NCI-H1417 treated with DMSO at 0.1 percent for 48 hours (cell line): ENCODE measurements at regions not wholly inside any gene's neighbourhood (a gene's known extent, or its start where the extent isn't known, plus 50 kb on each side); places are given as distances from the start of the nearest gene placed in this dataset.

Experiments used
- DNase-seq: peaks from one replicate; lab custom pipeline; 2025; lab: John Stamatoyannopoulos, UW

GRCh38 chr14:86521031-86521730 is 991.2 kb downstream of the FLRT2 start:
- no peak for DNase-seq

- DNase-seq: no peak
Observed at GRCh38 chr14:86518298-86518697, 988.4 kb downstream of the FLRT2 start.

- DNase-seq: no peak
Observed at GRCh38 chr14:86515195-86515594, 985.3 kb downstream of the FLRT2 start.

- DNase-seq: no peak
Observed at GRCh38 chr14:86513564-86513963, 983.6 kb downstream of the FLRT2 start.

DNA sequence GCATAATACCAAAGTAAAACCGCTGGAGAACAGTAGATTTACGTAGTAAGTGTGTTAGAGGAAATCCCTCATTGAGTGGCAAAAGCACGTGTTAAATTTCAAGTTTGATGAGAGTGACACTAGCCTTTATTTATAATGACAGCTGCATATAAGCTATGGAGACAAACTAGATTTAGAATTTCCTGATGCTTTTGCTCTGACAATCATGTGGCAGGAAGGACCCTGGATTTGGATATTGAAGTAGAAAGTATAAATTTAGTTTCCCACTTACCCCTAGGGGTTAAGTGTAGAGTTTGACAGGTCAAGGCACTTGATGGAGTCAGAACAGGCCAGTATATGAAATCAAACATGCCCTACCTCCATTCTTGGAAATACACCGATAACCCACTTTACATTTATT is 983.1 kb downstream of the FLRT2 start:
- DNase-seq: no peak

GRCh38 chr14:86510491-86510890 is 980.5 kb downstream of the FLRT2 start:
- no peak for DNase-seq

- DNase-seq: no peak
Observed at GRCh38 chr14:86505808-86506207, 975.9 kb downstream of the FLRT2 start.

DNA sequence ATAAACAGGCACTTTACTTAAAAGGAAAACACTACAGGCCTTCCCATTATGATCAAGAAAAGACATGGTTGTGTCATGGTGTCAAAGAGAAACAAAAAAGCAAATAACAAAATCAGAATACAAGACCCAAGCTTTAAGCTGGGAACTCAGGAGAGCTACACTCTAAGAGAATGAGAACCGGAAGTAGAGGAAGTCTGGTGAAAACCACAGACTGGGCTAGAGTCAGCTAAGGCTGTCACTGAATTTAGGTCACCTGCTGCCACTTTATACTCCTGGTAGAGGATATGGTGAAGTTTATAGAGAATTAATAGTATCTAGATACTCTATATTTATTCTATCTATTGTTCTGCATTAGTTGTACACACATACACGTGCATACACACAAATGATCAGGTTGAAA is 971.7 kb downstream of the FLRT2 start:
- no peak for DNase-seq

- peak; percentile 14 for DNase-seq
Observed at GRCh38 chr14:86491743-86492142, 961.8 kb downstream of the FLRT2 start.

DNA sequence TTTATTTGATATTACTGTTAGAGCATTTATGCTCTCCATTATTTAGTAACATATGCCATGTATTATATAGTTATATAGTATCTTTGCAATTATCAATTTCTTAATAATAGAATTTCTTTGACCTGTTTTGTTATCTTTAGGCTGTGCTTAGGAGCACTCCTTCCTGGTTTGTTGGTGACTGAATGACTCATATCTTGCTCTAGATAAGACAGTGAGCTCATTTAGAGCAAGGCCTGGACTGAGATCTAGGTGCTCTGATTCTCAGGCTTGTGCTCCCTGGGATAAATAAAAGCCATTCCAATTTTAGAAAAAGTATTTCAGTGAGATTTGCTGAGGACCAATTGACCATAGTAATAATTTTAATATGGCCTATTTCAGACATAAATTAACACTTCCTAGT is 951.2 kb downstream of the FLRT2 start:
- no peak for DNase-seq

DNA sequence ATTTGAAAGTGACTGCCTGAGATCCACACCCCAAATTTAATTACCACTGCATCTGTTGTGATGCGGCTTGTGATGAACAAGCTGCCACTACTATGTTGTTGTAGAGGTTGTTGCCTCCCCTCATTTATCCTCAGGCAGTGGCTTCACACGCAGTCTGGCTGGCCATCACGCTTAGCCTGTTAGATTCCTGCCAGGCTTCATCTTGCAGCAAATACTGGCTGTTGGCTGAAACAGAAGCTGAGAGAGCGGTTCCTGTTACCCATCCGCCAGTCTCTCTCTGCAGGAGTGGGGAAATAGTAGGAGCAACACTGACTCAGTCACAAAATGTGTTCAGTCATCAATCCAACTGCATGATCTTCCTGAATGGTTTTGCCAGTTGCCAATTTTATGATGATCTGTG is 934.4 kb downstream of the FLRT2 start:
- DNase-seq: no peak

- no peak for DNase-seq
Observed at GRCh38 chr14:86462193-86462753, 932.3 kb downstream of the FLRT2 start.

DNA sequence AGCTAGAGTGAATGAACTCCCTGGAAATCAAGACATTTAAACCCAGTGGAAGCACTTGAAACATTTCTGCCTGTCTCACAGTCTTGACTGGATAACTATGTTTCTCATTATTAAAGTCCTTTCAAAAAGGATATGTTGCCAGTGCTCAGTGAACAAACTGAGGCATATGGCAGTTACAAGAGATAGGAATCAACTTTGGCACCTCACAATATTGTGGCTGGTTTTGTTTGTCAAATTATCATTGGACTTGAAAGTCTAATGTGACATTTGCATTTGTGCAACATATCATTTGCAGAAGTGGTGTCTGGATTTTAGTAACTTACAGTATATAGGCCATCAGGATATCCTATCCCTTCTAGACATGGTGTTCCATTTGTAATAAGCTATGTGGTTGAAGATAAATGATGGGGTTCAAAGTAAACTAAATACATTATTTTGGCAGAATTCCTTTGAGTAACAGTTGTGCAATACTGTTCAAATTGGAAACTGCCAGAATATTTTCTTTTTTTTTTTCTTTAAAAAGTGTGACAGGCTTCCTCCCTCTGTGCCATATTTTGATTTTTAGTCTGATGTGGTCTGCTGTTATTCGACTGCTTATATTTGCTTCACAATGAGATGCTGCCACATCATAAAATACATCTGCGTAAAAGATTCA is 927.7 kb downstream of the FLRT2 start:
- no peak for DNase-seq

DNA sequence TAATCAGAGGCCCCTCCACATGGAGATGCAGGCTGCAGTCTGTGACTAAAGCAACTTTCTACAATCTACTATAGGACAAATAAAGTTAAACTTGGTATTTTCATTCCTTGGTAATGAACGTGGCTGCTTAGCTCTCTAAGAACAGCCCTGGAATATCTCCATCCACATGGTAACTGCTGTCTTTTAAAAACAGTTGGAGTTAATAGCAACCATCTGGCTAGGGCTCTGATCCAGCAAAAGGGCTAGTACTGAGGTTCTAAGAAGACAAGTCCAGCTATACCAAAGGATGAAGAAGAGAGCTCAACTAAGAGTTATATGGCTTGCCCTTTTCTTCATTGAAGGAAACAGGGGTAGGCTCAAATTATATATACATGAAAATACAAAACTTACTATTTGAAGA is 920.1 kb downstream of the FLRT2 start:
- no peak for DNase-seq

GRCh38 chr14:86442135-86442534 is 912.2 kb downstream of the FLRT2 start:
- no peak for DNase-seq

- DNase-seq: no peak
Observed at GRCh38 chr14:86430853-86431252, 900.9 kb downstream of the FLRT2 start.

DNA sequence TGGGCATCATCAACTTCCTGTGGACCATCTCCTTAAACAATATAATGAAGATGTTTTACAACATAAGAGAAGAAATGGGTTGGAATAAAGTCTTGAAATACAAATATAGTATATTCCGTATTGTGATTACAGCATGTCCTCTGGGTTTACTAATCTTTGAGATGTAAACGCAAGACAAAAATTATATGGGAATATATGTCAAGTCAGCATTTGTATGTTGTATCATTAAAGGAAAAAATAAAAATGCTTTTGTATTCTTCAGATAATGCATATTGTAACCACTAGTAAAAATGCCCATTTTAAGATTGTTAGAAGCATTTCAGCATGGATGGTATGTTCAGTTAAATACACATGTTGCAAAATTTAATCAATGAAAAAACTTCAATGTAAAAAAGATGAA is 893.3 kb downstream of the FLRT2 start:
- DNase-seq: no peak

- no peak for DNase-seq
Observed at GRCh38 chr14:86420131-86420530, 890.2 kb downstream of the FLRT2 start.

DNA sequence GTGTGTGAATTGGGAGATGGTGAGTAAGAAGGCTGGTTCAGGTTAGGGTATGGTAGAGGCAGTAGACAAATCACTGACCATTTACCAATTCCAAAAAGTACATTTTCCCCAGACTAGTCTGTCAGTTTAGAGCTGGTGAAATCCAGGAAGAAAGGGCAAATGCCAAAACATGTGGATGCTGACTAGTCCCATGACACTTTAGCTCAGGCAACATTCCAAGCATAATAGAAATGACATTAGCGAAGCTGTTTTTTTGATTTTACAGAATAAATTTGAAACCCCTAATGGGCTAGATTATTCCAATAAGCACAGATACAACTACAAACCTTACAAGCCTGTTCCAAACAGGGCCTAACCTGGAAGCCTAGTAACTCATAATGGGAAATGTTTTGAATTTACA is 884.2 kb downstream of the FLRT2 start:
- no peak for DNase-seq

DNA sequence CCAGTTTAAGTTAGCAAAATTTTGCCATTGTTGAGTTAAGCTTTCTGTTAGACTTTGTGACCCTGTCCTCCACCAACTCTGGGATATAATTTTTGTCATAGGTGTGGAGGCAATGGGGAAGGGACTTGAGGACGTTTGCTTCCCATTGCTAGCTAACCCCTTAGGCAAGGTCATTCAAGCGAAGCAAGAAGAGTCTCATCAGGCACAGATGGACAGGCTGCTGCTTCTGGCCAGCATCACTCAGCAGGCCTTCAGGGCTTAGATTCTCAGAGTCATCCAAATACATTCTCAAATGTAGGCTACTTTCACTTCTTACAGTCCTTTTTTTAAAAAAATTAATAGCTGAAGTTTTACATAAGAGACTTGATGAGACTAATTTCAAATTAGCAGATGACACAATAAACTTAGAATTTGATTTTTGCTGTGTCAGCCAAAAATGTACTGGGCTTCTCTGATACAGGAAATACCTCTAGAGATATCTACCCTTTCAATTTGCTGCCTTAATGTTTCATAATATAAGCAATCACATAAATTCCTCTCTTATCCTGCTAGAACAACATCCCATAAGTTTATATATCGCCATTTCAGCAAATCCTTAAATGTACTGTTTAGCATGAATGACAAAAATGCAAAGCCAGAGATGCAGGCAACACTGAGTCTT is 875.2 kb downstream of the FLRT2 start:
- DNase-seq: no peak

DNA sequence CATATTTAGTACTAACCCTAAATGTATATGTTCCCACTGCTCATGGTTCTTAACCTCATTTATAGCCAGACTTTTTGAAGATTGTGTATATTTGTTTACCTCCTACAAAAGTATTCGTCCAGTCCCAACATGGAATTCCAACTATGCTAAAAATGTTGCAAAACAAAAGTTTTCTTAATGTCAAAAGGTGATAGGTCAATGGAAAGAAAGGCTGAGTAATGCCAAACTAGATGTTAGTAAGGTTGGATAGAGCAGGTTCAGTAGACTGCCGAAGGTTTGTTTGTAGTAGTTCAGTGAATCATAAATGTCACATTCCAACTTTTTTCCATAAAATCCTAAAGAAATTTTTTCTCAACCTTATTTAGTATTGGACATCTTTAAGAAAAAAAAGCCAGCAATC is 874.5 kb downstream of the FLRT2 start:
- DNase-seq: no peak

DNA sequence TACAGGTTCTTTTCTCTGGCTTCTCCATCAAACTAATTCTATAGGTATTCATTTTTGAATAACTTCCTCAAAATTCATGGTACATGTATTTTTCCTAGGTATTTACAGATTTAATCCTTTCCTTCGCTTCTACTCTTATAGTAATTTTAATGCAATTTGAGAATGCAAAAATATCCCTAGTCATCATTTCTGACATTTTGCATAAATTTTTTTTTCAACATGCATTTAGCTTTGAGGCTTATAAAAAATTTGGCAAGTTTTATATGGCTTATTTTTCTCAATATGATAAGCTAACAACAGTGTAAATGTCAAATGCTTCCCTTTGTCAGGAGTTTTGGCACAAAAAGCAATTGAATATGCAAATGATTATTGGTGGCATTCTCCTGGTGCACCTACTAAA is 872.6 kb downstream of the FLRT2 start:
- DNase-seq: no peak

DNA sequence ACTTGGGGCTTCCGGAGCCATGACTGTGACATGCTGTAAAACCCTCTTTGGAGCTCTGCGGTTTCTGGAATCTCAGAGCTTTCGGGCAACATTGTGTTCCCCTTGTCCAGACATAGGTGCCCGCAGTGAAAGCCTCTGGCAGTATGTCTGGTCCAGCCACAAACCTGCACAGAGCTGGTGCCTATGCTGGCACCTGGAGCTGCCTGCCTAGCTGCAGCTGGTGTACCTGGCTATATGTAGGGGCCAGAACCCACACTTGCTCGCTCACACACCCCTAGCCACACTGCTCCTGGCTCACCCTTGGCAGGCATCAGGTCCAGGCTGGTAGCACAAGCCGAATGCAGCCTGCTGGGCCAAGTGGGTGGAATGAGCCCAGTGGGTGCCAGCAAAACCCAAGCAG is 861.1 kb downstream of the FLRT2 start:
- DNase-seq: no peak
